GM13976 (cell line): ENCODE measurements at regions not wholly inside any gene's neighbourhood (a gene's known extent, or its start where the extent isn't known, plus 50 kb on each side); places are given as distances from the start of the nearest gene placed in this dataset.
"Not testable (repeated sequence)": the region's sequence is repeated elsewhere in the genome, so short reads cannot be mapped to it uniquely, and the experiment has no call there.

Experiments used
- DNase-seq: peaks from one replicate; pipeline ENCODE4 v3.0.0; 2012; ENCODE audit warnings: low spot score
- in situ Hi-C: fragments of 300-500 bp; cut with MboI; formaldehyde crosslinking; loops from one replicate; pipeline ENCODE4 v1.12.0; 2022; ENCODE audit warnings: low sequenced_read_pairs, mixed read lengths, inconsistent platforms; ENCODE audit not compliant: unreplicated experiment
- TF ChIP-seq, protein P1 (sequence below): IDR thresholded peaks from 2 replicates; pipeline ENCODE4 v1.5.1; 2012; ENCODE audit warnings: borderline replicate concordance, mild to moderate bottlenecking; ENCODE audit not compliant: insufficient read depth; ENCODE audit errors: extremely low read depth, missing control alignments, control extremely low read depth

GRCh38 chr14:34085695-34086094 is 134.8 kb upstream of the EGLN3 start:
- in situ Hi-C loops, result no loop called here
- DNase-seq, result no peak
- TF ChIP-seq, protein P1, sequence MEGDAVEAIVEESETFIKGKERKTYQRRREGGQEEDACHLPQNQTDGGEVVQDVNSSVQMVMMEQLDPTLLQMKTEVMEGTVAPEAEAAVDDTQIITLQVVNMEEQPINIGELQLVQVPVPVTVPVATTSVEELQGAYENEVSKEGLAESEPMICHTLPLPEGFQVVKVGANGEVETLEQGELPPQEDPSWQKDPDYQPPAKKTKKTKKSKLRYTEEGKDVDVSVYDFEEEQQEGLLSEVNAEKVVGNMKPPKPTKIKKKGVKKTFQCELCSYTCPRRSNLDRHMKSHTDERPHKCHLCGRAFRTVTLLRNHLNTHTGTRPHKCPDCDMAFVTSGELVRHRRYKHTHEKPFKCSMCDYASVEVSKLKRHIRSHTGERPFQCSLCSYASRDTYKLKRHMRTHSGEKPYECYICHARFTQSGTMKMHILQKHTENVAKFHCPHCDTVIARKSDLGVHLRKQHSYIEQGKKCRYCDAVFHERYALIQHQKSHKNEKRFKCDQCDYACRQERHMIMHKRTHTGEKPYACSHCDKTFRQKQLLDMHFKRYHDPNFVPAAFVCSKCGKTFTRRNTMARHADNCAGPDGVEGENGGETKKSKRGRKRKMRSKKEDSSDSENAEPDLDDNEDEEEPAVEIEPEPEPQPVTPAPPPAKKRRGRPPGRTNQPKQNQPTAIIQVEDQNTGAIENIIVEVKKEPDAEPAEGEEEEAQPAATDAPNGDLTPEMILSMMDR, result no peak

- in situ Hi-C loops, result no loop called here
- DNase-seq, result no peak
- TF ChIP-seq, protein P1, result no peak
Observed at GRCh38 chr14:34081576-34082136, 130.8 kb upstream of the EGLN3 start.

DNA sequence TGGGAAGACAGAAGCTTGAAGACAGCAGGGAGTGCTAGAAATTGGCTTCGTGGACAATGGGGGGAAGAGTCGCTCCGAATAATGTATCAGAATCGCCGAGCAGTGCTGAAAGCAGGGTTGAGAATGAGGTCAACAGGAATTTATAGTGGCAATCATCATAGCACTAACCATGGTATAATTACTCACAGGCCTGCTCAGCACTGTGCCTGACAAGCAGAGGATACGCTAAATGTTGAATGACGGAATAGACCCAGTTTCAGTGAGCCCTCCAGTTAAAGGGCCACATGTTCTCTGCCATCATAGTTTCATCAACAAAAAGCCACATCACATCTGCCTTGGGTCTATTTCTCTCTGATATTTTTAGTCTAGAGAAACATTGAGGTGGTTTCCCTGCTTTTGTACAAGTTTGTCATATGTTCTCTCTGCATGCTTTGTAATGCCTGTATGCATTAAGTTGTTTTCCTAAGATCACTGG is 130.3 kb upstream of the EGLN3 start:
- no peak for DNase-seq
- in situ Hi-C loops, result no loop called here

DNA sequence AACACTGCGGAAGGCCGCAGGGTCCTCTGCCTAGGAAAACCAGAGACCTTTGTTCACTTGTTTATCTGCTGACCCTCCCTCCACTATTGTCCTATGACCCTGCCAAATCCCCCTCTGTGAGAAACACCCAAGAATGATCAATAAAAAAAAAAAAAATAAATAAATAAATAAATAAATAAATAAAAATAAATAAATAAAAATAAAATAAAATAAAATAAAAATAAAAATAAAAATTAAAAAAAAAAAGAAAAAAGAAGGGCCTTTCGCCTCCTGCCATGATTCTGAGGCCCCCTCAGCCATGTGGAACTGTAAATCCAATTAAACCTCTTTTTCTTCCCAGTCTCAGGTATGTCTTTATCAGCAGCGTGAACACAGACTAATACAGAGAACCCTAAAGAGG is 128.8 kb upstream of the EGLN3 start:
- in situ Hi-C loops, DNase-seq: not testable (repeated sequence)

More for the DNA sequence above, 130.3 kb upstream of the EGLN3 start:
- TF ChIP-seq, protein P1, result no peak

DNA sequence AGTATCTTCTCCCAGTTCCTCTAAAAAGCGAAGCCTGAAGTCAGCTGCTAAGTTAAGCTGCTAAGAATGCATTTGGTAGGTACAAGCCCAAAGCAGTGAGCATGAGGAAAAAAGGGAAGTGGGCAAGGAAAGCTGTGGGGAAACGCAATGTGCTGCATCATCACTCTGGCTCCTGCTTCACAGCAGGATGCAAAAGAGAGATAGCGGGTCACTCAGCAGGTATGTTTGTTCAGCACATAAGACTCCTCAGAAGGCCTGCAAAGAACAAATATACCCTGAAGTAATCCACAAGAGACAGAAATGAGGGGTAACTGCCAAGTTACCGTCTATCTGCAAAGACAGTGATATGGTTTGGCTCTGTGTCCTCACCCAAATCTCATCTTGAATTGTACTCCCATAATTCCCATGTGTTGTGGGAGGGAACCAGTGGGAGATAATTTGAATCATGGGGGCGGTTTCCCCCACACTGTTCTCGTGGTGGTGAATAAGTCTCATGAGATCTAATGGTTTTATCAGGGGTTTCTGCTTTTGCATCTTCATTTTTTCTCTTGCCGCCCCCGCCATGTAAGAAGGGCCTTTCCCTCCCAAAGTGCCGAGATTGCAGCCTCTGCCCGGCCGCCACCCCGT is 127.4 kb upstream of the EGLN3 start:
- TF ChIP-seq, protein P1, result no peak
- DNase-seq, result no peak
- in situ Hi-C loops, result no loop called here

GRCh38 chr14:34075826-34076225 is 125.0 kb upstream of the EGLN3 start:
- DNase-seq, result no peak
- TF ChIP-seq, protein P1, result no peak
- in situ Hi-C loops, result no loop called here

DNA sequence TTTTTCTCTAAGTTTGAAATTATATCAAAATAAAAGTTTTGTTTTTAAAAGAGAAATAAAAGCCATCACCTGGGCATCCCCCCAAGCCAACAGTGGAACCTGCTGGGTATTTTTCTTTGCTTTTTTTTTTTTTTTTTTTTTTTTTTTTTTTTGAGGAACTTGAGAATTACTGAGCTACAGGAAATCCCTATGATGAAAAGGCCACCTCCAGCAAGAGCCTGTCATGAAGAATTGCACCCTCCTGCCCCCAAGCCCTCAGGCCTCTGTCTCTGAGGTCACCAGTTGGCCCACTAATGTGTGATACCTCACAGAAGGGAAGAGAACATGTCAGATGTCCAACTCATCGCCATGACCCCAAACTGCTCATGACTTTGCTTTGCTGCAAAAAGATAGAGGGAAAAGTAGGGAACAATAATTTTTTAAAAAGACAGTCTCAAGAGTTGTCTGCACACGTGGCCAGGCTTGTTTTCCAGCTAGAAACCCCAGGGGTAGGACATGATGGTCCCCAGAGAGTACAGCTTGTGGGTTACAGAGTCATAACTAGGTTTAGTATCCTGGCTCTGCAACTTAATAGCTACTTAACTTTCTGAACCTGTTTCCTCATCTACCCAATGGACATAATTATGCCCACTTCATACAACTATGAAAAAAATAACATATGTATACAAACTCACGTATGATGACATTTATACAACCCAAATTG is 124.3 kb upstream of the EGLN3 start:
- in situ Hi-C loops, result no loop called here
- TF ChIP-seq, protein P1, result no peak
- no peak for DNase-seq
